Thoracic aorta (tissue), 2 donors: ENCODE measurements at regions not wholly inside any gene's neighbourhood (a gene's known extent, or its start where the extent isn't known, plus 50 kb on each side); places are given as distances from the start of the nearest gene placed in this dataset.

Source experiments
- ATAC-seq: fragments of 150-250 bp; one replicate; pipeline ENCODE4 v1.8.0; 2017; ENCODE audit warnings: low read depth; ENCODE audit not compliant: insufficient number of reproducible peaks, low FRiP score
- DNase-seq: peaks from one replicate; pipeline ENCODE4 v3.0.0-alpha.2; 2020; ENCODE audit warnings: low spot score
- H3K27ac ChIP-seq, 2 donors: fragments of 200-600 bp; sonication (generic); 1 replicate in 1 of 2; 2 replicates in 1 of 2; pipeline ENCODE4 v1.5.1; 2016; ENCODE audit warnings: mild to moderate bottlenecking in 2 of 2, moderate library complexity in 2 of 2
- H3K27me3 ChIP-seq: fragments of 200-600 bp; sonication (generic); replicated peaks from 2 replicates; pipeline ENCODE4 v1.6.0; 2016; ENCODE audit warnings: mild to moderate bottlenecking; ENCODE audit not compliant: insufficient read depth
- H3K36me3 ChIP-seq: fragments of 200-600 bp; sonication (generic); one replicate; pipeline ENCODE4 v1.5.1; 2016
- H3K4me1 ChIP-seq, 2 donors: fragments of 200-600 bp; sonication (generic); 1 replicate in 1 of 2; 2 replicates in 1 of 2; pipeline versions ENCODE4 v1.5.1 to v1.6.0; 2016; ENCODE audit warnings: low read depth in 2 of 2, mild to moderate bottlenecking in 1 of 2; ENCODE audit not compliant: control insufficient read depth in 1 of 2
- H3K4me3 ChIP-seq: fragments of 200-600 bp; sonication (generic); 2 replicates; pipeline ENCODE4 v1.5.1; 2016; ENCODE audit warnings: mild to moderate bottlenecking
- H3K9me3 ChIP-seq: fragments of 200-600 bp; sonication (generic); 2 replicates; pipeline ENCODE4 v1.5.1; 2016
- CTCF ChIP-seq: fragments of 200-600 bp; sonication (generic); IDR thresholded peaks from one replicate; pipeline ENCODE4 v1.5.1; 2019; ENCODE audit warnings: antibody characterized with exemption

DNA sequence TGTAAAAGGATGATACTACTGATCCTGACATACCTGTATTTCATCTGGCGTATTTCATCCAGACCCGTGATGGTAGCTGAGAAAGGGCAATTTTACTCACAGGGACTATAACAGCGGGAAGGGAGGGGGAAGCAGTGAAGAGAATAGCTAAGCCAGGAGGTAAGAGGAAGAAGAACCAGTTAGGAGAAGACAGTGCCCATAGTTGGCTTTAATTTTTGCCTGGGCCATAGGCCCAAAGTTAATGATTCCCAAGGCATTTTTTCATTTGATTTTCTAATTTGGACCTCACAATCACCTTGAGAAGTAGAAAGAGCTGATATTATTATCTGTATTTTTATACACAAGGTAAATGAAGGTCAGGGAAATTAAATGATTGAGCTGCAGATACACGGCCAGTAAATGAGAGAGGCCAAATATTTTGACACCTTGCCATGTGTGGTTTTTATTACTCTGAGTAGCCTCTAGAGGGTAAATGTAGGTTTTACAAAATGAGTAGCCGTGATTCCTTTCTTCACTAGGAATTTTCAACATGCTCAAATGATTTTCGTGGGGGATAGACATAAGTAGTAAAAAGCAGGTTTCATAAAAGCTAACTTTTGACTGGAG lies 382.2 kb downstream of the FUT8 start:
- H3K4me1 ChIP-seq, result no peaks in the 10 kb centered on the region
- no peak overlapping the region for H3K4me3 ChIP-seq
- ATAC-seq, result no peak
- no peaks in the 10 kb centered on the region for H3K9me3 ChIP-seq
- DNase-seq, result no peak
- H3K27me3 ChIP-seq, result no peaks in the 10 kb centered on the region
- no peak for TF ChIP-seq CTCF
- no peaks in the 10 kb centered on the region for H3K36me3 ChIP-seq
- H3K27ac ChIP-seq, result no peak overlapping the region

- Histone ChIP-seq H3K27ac (no peak overlapping the region), H3K4me1 (no peaks in the 10 kb centered on the region), H3K9me3 (no peaks in the 10 kb centered on the region), H3K27me3 (no peaks in the 10 kb centered on the region), H3K36me3 (no peaks in the 10 kb centered on the region), H3K4me3 (no peak overlapping the region)
- DNase-seq, result no peak
- ATAC-seq, result no peak
- no peak for TF ChIP-seq CTCF
Observed at GRCh38 chr14:65798216-65798615, 385.7 kb downstream of the FUT8 start.

- Histone ChIP-seq H3K27ac (no peak overlapping the region), H3K4me3 (no peak overlapping the region), H3K27me3 (no peaks in the 10 kb centered on the region), H3K9me3 (no peaks in the 10 kb centered on the region), H3K4me1 (no peaks in the 10 kb centered on the region), H3K36me3 (no peaks in the 10 kb centered on the region)
- no peak for TF ChIP-seq CTCF
- ATAC-seq (no peak), DNase-seq (no peak)
Observed at GRCh38 chr14:65800694-65801093, 388.2 kb downstream of the FUT8 start.

DNA sequence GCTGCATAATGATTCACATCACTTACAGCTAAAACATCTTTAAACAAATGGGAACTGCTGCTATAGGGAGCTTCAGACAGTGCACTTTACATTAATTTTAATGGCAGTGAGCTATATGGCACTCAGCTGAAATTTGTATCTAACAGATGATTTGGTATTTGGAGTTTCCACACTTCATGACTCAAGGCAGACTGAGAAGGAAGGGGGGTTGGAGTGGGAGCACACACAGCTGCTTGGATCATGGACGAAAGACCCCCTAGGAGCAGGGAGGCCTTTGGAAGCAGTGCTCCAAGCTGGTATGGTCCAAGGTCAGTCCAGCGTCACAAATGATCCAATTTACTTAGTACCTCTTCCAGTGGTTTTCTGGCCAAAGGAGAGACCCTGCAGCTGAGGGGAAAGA lies 389.7 kb downstream of the FUT8 start:
- no peak for ATAC-seq
- H3K27ac ChIP-seq, result no peak overlapping the region
- no peak for TF ChIP-seq CTCF

DNA sequence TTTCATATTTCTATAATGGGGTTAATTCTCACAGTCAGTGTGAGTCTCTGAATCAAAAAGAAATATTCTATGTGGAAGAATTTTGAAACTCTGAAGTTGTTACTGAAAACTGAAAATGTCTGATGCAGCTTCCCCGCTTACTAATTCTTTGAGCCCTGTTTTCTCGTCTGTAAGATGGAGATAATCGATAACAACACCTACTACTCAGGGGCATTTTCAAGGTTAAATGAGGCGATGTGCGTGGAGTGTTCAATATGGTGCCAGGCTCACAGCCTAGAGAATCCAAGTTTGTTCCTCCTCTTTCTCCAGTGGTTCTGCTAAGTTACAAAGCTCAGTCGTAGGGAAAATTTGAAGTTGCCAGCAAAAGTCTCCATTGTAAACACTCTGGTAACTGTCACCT lies 391.4 kb downstream of the FUT8 start:
- H3K4me1 ChIP-seq, result no peaks in the 10 kb centered on the region
- H3K9me3 ChIP-seq, result peaks cover 4% of the 10 kb centered on the region
- no peaks in the 10 kb centered on the region for H3K36me3 ChIP-seq
- no peak overlapping the region for H3K27ac ChIP-seq
- H3K4me3 ChIP-seq, result no peak overlapping the region
- TF ChIP-seq CTCF, result no peak
- H3K27me3 ChIP-seq, result no peaks in the 10 kb centered on the region
- ATAC-seq, result no peak
- DNase-seq, result no peak

More for the DNA sequence above, 389.7 kb downstream of the FUT8 start:
- no peak for DNase-seq
- Histone ChIP-seq H3K9me3 (no peaks in the 10 kb centered on the region), H3K36me3 (no peaks in the 10 kb centered on the region), H3K27me3 (no peaks in the 10 kb centered on the region), H3K4me3 (no peak overlapping the region), H3K4me1 (no peaks in the 10 kb centered on the region)
